ENCODE measurements at regions not wholly inside any gene's neighbourhood (a gene's known extent, or its start where the extent isn't known, plus 50 kb on each side); places are given as distances from the start of the nearest gene placed in this dataset.

GRCh38 chr14:37665951-37666350 is 70.5 kb downstream of the TTC6 start:
- no peak for TF ChIP-seq EZH2 (conservative IDR thresholded peaks at IDR 0.05; ENCODE audit: low read depth, low read length)
- TF ChIP-seq POLR2AphosphoS5 (IDR thresholded peaks at IDR 0.05; ENCODE audit: low read depth, low read length) = no peak
- TF ChIP-seq JUNB (CRISPR knock-in tag; IDR thresholded peaks at IDR 0.05; ENCODE audit: borderline replicate concordance) = no peak
- TF ChIP-seq ZNF326 (CRISPR knock-in tag; IDR thresholded peaks at IDR 0.05; ENCODE audit: borderline replicate concordance) = no peak
- TF ChIP-seq SMARCE1 (IDR thresholded peaks at IDR 0.05; ENCODE audit: borderline replicate concordance) = no peak
- TF ChIP-seq FOXK1 (CRISPR knock-in tag; IDR thresholded peaks at IDR 0.05; ENCODE audit: borderline replicate concordance, low read depth) = no peak
- no peak for TF ChIP-seq YEATS4 (CRISPR knock-in tag; IDR thresholded peaks at IDR 0.05; ENCODE audit: borderline replicate concordance)
- TF ChIP-seq, protein P1, sequence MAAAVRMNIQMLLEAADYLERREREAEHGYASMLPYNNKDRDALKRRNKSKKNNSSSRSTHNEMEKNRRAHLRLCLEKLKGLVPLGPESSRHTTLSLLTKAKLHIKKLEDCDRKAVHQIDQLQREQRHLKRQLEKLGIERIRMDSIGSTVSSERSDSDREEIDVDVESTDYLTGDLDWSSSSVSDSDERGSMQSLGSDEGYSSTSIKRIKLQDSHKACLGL (CRISPR knock-in tag; IDR thresholded peaks at IDR 0.05) = no peak
- no peak for TF ChIP-seq ARNT (IDR thresholded peaks at IDR 0.05)
- no peak for TF ChIP-seq FOXP1 (IDR thresholded peaks at IDR 0.05)
- TF ChIP-seq FOXP1 (CRISPR knock-in tag; IDR thresholded peaks at IDR 0.05) = no peak
- TF ChIP-seq REST (IDR thresholded peaks at IDR 0.05; ENCODE audit: borderline replicate concordance in 1 of 2, low read depth in 1 of 2, low read length in 2 of 2) = no peak
- TF ChIP-seq, protein P2, sequence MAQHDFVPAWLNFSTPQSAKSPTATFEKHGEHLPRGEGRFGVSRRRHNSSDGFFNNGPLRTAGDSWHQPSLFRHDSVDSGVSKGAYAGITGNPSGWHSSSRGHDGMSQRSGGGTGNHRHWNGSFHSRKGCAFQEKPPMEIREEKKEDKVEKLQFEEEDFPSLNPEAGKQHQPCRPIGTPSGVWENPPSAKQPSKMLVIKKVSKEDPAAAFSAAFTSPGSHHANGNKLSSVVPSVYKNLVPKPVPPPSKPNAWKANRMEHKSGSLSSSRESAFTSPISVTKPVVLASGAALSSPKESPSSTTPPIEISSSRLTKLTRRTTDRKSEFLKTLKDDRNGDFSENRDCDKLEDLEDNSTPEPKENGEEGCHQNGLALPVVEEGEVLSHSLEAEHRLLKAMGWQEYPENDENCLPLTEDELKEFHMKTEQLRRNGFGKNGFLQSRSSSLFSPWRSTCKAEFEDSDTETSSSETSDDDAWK (CRISPR knock-in tag; IDR thresholded peaks at IDR 0.05) = no peak
